Uterus (tissue), 3 donors: ENCODE measurements at regions not wholly inside any gene's neighbourhood (a gene's known extent, or its start where the extent isn't known, plus 50 kb on each side); places are given as distances from the start of the nearest gene placed in this dataset.
"Not testable (repeated sequence)": the region's sequence is repeated elsewhere in the genome, so short reads cannot be mapped to it uniquely, and the experiment has no call there.

Experiments
- DNase-seq, 2 donors: peaks; one replicate each; pipeline ENCODE4 v3.0.0-alpha.2; 2019 to 2020
- H3K27ac ChIP-seq, 2 donors: fragments of 200-600 bp; sonication (generic); 1 replicate in 1 of 2; 2 replicates in 1 of 2; pipeline ENCODE4 v1.5.1; 2016 to 2018
- H3K27me3 ChIP-seq, 2 donors: fragments of 200-600 bp; sonication (generic); one replicate each; pipeline ENCODE4 v1.5.1; 2018 to 2019; ENCODE audit warnings: control low read depth in 1 of 2
- H3K36me3 ChIP-seq, 2 donors: fragments of 200-600 bp; sonication (generic); one replicate each; pipeline ENCODE4 v1.5.1; 2019; ENCODE audit warnings: control low read depth in 1 of 2
- H3K4me1 ChIP-seq, 2 donors: fragments of 200-600 bp; sonication (generic); one replicate each; pipeline ENCODE4 v1.5.1; 2018 to 2019; ENCODE audit warnings: control low read depth in 1 of 2
- H3K4me3 ChIP-seq, 2 donors: fragments of 200-600 bp; sonication (generic); 1 replicate in 1 of 2; 2 replicates in 1 of 2; pipeline ENCODE4 v1.5.1; 2018 to 2019; ENCODE audit warnings: mild to moderate bottlenecking in 1 of 2
- H3K9me3 ChIP-seq, 2 donors: fragments of 200-600 bp; sonication (generic); one replicate each; pipeline ENCODE4 v1.5.1; 2019; ENCODE audit warnings: control low read depth in 1 of 2
- POLR2A ChIP-seq, 2 donors: fragments of 450-650 bp; IDR thresholded peaks; one replicate each; pipeline ENCODE4 v1.6.1; 2016; ENCODE audit warnings: antibody characterized with exemption in 2 of 2, mild to moderate bottlenecking in 1 of 2, moderate library complexity in 1 of 2
- intact Hi-C: fragments of 100-400 bp; cut with DNase I; formaldehyde crosslinking; loops from one replicate; pipeline ENCODE4 v1.15.1; 2023; ENCODE audit warnings: low total_unique reads
- TF ChIP-seq, protein P1 (sequence below), 4 experiments: fragments of 200-600 bp in 2 of 4; fragments of 450-650 bp in 2 of 4; sonication (generic) in 2 of 4; IDR thresholded peaks; one replicate each; pipeline ENCODE4 v1.5.1; 2016 to 2019; ENCODE audit warnings: antibody characterized with exemption in 4 of 4, mild to moderate bottlenecking in 2 of 4, moderate library complexity in 1 of 4
- donor health status: DM: yes; HTN: yes; CAD: no.

DNA sequence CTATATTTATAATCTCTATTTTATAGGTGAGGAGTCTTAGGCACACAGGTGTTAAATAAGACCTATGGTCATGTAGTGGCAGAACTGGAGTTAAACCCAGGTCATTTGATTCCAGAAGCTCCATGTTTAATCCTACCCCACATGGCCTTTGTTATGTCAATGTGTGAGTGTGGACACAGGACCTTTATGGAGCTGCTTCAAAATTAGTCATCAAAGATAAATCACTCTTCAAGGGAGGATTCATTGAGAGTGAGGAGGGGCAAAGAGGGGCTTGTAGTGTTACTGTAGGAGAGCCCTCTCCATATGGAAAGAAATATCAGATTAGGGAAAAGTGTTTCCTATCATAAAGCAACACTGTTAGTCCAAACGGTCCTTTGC is 74.6 kb upstream of the ARRDC3 start:
- Histone ChIP-seq H3K27me3 (no peaks in the 10 kb centered on the region), H3K27ac (no peak overlapping the region), H3K9me3 (no peaks in the 10 kb centered on the region), H3K4me3 (no peak overlapping the region), H3K36me3 (no peaks in the 10 kb centered on the region), H3K4me1 (no peaks in the 10 kb centered on the region)
- intact Hi-C loops, result no loop called here
- TF ChIP-seq, protein P1, sequence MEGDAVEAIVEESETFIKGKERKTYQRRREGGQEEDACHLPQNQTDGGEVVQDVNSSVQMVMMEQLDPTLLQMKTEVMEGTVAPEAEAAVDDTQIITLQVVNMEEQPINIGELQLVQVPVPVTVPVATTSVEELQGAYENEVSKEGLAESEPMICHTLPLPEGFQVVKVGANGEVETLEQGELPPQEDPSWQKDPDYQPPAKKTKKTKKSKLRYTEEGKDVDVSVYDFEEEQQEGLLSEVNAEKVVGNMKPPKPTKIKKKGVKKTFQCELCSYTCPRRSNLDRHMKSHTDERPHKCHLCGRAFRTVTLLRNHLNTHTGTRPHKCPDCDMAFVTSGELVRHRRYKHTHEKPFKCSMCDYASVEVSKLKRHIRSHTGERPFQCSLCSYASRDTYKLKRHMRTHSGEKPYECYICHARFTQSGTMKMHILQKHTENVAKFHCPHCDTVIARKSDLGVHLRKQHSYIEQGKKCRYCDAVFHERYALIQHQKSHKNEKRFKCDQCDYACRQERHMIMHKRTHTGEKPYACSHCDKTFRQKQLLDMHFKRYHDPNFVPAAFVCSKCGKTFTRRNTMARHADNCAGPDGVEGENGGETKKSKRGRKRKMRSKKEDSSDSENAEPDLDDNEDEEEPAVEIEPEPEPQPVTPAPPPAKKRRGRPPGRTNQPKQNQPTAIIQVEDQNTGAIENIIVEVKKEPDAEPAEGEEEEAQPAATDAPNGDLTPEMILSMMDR (IDR thresholded peaks at IDR 0.05), result no peak
- TF ChIP-seq POLR2A (IDR thresholded peaks at IDR 0.05), result no peak
- no peak for DNase-seq

GRCh38 chr5:91456928-91457680 is 74.0 kb upstream of the ARRDC3 start:
- DNase-seq, result no peak
- intact Hi-C loops, result no loop called here
- TF ChIP-seq, protein P1 (IDR thresholded peaks at IDR 0.05), result no peak
- no peak for TF ChIP-seq POLR2A (IDR thresholded peaks at IDR 0.05)
- no peak overlapping the region for H3K4me3 ChIP-seq
- no peaks in the 10 kb centered on the region for H3K4me1 ChIP-seq
- H3K27ac ChIP-seq, result no peak overlapping the region
- H3K9me3 ChIP-seq, result no peaks in the 10 kb centered on the region
- H3K36me3 ChIP-seq, result no peaks in the 10 kb centered on the region
- H3K27me3 ChIP-seq, result no peaks in the 10 kb centered on the region

GRCh38 chr5:91449083-91449482 is 66.0 kb upstream of the ARRDC3 start:
- Histone ChIP-seq H3K9me3 (no peaks in the 10 kb centered on the region), H3K36me3 (no peaks in the 10 kb centered on the region), H3K27me3 (no peaks in the 10 kb centered on the region), H3K27ac (no peak overlapping the region), H3K4me3 (no peak overlapping the region), H3K4me1 (no peaks in the 10 kb centered on the region)
- no peak for DNase-seq
- no peak for TF ChIP-seq POLR2A (IDR thresholded peaks at IDR 0.05)
- TF ChIP-seq, protein P1 (IDR thresholded peaks at IDR 0.05), result no peak
- intact Hi-C loops, result no loop called here

DNA sequence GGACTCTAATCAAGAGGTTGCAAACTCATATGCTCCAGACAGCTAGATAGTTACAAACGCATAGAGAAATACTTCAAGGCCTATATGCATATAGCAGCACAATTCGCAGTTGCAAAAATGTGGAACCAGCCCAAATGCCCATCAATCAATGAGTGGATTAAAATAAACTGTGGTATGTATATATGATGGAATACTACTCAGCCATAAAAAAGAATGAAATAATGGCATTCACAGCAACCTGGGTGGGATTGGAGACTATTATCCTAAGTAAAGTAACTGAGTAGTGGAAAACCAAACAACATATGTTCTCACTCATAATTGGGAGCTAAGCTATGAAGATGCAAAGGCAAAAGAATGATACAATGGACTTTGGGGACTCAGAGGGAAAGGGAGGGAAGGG is 65.0 kb upstream of the ARRDC3 start:
- DNase-seq, intact Hi-C loops, H3K27me3 ChIP-seq, H3K27ac ChIP-seq, H3K4me3 ChIP-seq, H3K4me1 ChIP-seq, H3K9me3 ChIP-seq, H3K36me3 ChIP-seq: not testable (repeated sequence)

DNA sequence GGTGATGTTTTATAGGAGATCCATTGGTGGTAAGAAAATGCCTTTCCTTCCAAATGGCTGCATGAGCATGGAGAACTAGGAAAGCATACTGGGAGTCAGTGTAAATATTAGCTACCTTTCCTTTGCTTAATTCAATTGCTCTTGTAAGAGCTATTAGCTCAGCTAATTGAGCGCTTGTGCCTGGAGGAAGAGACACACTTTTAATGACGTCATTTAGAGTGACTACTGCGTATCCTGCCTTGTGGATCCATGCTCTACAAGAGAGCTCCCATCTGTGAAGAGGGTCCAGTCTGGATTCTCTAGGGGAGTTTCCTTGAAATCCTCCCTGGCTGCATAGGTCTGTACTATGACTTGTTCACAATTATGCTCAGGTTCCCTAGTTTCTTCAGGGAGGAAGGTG is 63.8 kb upstream of the ARRDC3 start:
- H3K27ac ChIP-seq, intact Hi-C loops, H3K27me3 ChIP-seq, H3K4me1 ChIP-seq, H3K36me3 ChIP-seq, DNase-seq, H3K4me3 ChIP-seq, H3K9me3 ChIP-seq: not testable (repeated sequence)

GRCh38 chr5:91443761-91444467 is 60.8 kb upstream of the ARRDC3 start:
- no peaks in the 10 kb centered on the region for H3K36me3 ChIP-seq
- no peaks in the 10 kb centered on the region for H3K9me3 ChIP-seq
- no peaks in the 10 kb centered on the region for H3K4me1 ChIP-seq
- no peak overlapping the region for H3K4me3 ChIP-seq
- no peak for TF ChIP-seq POLR2A (IDR thresholded peaks at IDR 0.05)
- TF ChIP-seq, protein P1 (IDR thresholded peaks at IDR 0.05), result no peak
- DNase-seq, result no peak
- no peaks in the 10 kb centered on the region for H3K27me3 ChIP-seq
- H3K27ac ChIP-seq, result no peak overlapping the region
- intact Hi-C loops, result no loop called here
